Upper lobe of left lung (tissue), 4 donors: ENCODE measurements at regions not wholly inside any gene's neighbourhood (a gene's known extent, or its start where the extent isn't known, plus 50 kb on each side); places are given as distances from the start of the nearest gene placed in this dataset.

Experiments used
- POLR2A ChIP-seq, 4 donors: fragments of 450-650 bp; IDR thresholded peaks; one replicate each; pipeline ENCODE4 v1.5.1; 2016 to 2017; ENCODE audit warnings: antibody characterized with exemption in 4 of 4, mild to moderate bottlenecking in 2 of 4
- POLR2AphosphoS5 ChIP-seq, 2 donors: sonication (generic); formaldehyde crosslinking; IDR thresholded peaks; one replicate each; pipeline ENCODE4 v1.5.1; 2017; ENCODE audit warnings: antibody characterized with exemption in 2 of 2
- TF ChIP-seq, protein P1 (sequence below), 6 experiments: fragments of 450-650 bp in 4 of 6; fragments of 200-600 bp in 2 of 6; sonication (generic) in 2 of 6; IDR thresholded peaks; one replicate each; pipeline ENCODE4 v1.5.1; 2016 to 2019; ENCODE audit warnings: antibody characterized with exemption in 6 of 6

DNA sequence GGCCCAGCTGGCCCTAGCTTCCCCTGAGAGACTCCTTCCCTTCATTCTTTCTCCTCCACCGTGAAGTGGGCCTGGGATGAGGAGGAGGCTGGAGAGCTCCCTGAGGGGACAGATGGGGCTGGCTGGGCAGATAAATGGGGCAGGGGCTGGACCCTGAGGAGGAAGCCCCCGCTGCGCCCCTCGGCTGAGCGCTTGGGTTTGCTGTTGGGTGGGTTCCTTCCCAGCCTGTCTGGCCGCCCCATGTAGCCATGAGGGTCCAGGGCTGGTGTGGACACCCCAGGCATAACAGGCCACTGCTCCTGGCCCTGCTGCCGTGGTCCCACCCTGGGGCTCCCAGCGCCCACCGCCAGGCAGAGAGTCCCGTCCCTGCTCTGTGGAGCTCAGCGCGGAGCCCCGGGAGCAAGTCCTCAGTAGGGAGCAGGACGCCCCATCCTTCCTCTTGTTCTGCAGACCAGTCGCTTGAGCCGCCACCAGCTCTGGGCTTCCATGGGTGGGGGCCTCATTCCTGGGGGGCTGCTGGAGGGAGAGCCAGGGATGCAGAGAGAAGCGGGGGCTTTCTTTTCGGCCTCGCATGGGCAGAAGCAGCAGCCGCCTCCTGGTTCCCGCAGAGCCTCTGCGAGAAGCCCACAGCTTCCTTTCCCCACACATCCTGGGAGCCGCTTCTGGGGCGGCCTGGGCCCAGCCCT is 266.4 kb upstream of the TCERG1L start:
- no peak for TF ChIP-seq POLR2A (IDR thresholded peaks at IDR 0.05)
- TF ChIP-seq, protein P1, sequence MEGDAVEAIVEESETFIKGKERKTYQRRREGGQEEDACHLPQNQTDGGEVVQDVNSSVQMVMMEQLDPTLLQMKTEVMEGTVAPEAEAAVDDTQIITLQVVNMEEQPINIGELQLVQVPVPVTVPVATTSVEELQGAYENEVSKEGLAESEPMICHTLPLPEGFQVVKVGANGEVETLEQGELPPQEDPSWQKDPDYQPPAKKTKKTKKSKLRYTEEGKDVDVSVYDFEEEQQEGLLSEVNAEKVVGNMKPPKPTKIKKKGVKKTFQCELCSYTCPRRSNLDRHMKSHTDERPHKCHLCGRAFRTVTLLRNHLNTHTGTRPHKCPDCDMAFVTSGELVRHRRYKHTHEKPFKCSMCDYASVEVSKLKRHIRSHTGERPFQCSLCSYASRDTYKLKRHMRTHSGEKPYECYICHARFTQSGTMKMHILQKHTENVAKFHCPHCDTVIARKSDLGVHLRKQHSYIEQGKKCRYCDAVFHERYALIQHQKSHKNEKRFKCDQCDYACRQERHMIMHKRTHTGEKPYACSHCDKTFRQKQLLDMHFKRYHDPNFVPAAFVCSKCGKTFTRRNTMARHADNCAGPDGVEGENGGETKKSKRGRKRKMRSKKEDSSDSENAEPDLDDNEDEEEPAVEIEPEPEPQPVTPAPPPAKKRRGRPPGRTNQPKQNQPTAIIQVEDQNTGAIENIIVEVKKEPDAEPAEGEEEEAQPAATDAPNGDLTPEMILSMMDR (IDR thresholded peaks at IDR 0.05): no peak
- no peak for TF ChIP-seq POLR2AphosphoS5 (IDR thresholded peaks at IDR 0.05)
